Duodenal mucosa (tissue), 2 donors: ENCODE measurements at regions not wholly inside any gene's neighbourhood (a gene's known extent, or its start where the extent isn't known, plus 50 kb on each side); places are given as distances from the start of the nearest gene placed in this dataset.

ENCODE experiments used
- H3K27ac ChIP-seq: one replicate; pipeline ENCODE4 v1.7.0; 2013; ENCODE audit warnings: low read depth, low read length
- H3K27me3 ChIP-seq, 2 donors: one replicate each; pipeline ENCODE4 v1.7.0; 2013; ENCODE audit warnings: low read length in 2 of 2, control low read depth in 1 of 2; ENCODE audit not compliant: insufficient read depth in 2 of 2, control insufficient read depth in 1 of 2
- H3K36me3 ChIP-seq, 2 donors: one replicate each; pipeline ENCODE4 v1.7.0; 2013; ENCODE audit warnings: low read length in 2 of 2, control low read depth in 1 of 2; ENCODE audit not compliant: insufficient read depth in 2 of 2, control insufficient read depth in 1 of 2
- H3K4me1 ChIP-seq, 2 donors: one replicate each; pipeline ENCODE4 v1.7.0; 2013; ENCODE audit warnings: low read length in 2 of 2, control low read depth in 1 of 2; ENCODE audit not compliant: insufficient read depth in 2 of 2, control insufficient read depth in 1 of 2
- H3K4me3 ChIP-seq, 2 donors: one replicate each; pipeline ENCODE4 v1.7.0; 2013; ENCODE audit warnings: low read length in 2 of 2, low read depth in 1 of 2
- H3K9ac ChIP-seq, 2 donors: one replicate each; pipeline ENCODE4 v1.7.0; 2013; ENCODE audit warnings: low read length in 2 of 2, low read depth in 1 of 2
- H3K9me3 ChIP-seq, 2 donors: one replicate each; pipeline ENCODE4 v1.7.0; 2013; ENCODE audit warnings: low read length in 2 of 2, control low read depth in 1 of 2; ENCODE audit not compliant: control insufficient read depth in 1 of 2

DNA sequence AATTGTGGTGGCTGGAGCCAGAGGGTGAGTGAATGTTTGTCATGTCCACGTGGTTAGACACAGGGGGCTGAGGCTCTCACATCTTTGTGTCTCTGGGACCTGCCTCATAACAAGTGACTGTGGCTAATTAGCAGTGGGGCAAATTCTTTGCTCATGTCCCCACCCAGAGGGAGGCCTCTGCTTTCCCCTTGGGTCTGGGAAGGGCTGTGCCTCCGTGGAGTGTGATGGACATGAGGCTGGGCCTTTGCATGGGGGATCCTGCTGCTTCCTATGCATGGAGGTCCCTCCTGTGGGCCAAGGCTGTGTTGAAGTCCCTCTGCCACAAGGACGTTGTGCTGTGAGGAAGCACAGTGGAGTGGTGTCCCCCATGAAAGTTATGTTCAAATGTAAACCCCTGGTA, 327.4 kb upstream of the SHH start:
- Histone ChIP-seq H3K27me3 (peaks cover 0 to 8% of the 10 kb centered on the region in 2 donors), H3K4me1 (no peaks in the 10 kb centered on the region), H3K4me3 (no peak overlapping the region), H3K9ac (no peak overlapping the region), H3K27ac (no peak overlapping the region), H3K9me3 (no peaks in the 10 kb centered on the region), H3K36me3 (no peaks in the 10 kb centered on the region)

DNA sequence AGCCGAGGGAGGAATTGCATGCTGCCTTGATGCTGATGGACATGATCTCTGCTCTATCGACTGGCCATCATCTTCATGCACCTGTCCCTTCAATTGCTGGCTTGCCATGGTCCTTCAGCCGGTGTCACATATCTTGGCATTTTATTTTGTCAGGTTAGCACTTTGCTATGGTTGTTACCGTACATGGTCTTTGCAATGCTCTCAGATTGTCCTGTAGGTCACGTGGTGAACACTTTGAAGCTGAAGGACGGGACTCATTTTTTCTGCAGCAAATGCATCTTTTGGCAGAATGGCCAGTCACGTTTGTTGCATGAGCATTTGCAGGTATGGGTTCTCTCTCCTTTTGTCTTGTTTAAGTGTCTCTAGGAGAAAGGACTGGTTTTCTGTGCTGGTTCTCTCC, 326.8 kb upstream of the SHH start:
- no peaks in the 10 kb centered on the region for H3K4me1 ChIP-seq
- H3K27me3 ChIP-seq = peaks cover 0 to 8% of the 10 kb centered on the region in 2 donors
- no peak overlapping the region for H3K4me3 ChIP-seq
- H3K9ac ChIP-seq = no peak overlapping the region
- no peaks in the 10 kb centered on the region for H3K9me3 ChIP-seq
- no peak overlapping the region for H3K27ac ChIP-seq
- H3K36me3 ChIP-seq = no peaks in the 10 kb centered on the region

DNA sequence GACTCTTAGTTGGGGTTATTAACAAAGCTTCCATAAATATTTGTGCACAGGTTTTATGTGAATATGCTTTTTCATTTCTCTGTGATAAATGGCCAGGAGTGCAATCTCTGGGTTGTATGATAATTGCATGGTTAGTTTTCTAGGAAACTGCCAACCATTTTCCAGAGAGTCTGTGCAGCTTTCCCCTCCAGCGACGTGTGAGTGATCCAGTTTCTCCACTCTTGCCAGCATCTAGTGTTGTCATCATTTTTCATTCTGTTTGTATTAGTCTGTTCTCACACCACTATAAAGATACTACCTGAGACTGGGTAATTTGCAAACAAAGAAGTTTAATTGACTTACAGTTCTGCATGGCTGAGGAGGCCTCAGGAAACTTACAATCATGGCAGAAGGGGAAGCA, 319.6 kb upstream of the SHH start:
- Histone ChIP-seq H3K36me3 (no peaks in the 10 kb centered on the region), H3K4me1 (no peaks in the 10 kb centered on the region), H3K9me3 (no peaks in the 10 kb centered on the region), H3K27ac (no peak overlapping the region), H3K27me3 (no peaks in the 10 kb centered on the region), H3K4me3 (no peak overlapping the region), H3K9ac (no peak overlapping the region)

DNA sequence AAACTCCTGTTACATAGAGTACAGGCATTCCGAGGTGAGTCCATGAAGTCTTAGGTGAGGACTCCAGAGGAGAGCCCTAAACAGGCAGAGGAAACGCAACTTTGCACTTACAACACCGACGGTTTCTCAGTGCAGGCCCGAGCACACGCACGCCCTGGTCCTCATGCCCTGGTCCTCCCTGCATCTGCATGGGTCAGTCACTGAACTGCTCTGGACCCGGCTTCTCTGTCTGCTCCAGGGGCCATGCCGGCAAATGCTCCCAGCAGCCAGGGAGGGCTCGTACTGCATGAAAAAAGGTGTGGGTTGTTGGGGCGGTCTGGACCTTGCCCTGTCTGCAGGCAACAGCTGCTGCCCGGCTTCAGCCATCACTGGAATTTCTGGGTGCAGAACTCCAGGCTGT, 317.3 kb upstream of the SHH start:
- H3K27ac ChIP-seq = no peak overlapping the region
- H3K27me3 ChIP-seq = no peaks in the 10 kb centered on the region
- no peak overlapping the region for H3K4me3 ChIP-seq
- H3K9ac ChIP-seq = no peak overlapping the region
- no peaks in the 10 kb centered on the region for H3K36me3 ChIP-seq
- no peaks in the 10 kb centered on the region for H3K4me1 ChIP-seq
- no peaks in the 10 kb centered on the region for H3K9me3 ChIP-seq

DNA sequence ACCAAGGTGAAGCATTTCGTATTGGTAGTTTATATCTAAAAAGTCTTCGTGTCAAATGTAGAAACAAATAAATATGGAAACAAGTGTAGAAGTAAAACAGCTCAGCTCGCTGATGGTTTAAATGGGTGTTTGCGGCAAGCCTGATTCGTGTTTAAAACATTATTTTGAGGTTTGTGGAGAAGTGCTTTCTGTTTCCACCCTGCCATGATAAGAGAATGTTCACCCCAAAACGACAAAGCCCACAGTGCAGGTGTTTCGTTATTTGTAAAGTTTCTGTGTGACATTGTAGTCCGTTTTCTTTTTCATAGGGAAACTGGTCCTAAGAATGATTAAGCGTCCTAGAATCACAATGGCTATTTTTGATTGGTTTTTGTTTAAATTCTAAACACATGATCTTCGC, 316.2 kb upstream of the SHH start:
- Histone ChIP-seq H3K9me3 (no peaks in the 10 kb centered on the region), H3K27ac (no peak overlapping the region), H3K36me3 (no peaks in the 10 kb centered on the region), H3K4me3 (no peak overlapping the region), H3K9ac (no peak overlapping the region), H3K4me1 (no peaks in the 10 kb centered on the region), H3K27me3 (no peaks in the 10 kb centered on the region)

DNA sequence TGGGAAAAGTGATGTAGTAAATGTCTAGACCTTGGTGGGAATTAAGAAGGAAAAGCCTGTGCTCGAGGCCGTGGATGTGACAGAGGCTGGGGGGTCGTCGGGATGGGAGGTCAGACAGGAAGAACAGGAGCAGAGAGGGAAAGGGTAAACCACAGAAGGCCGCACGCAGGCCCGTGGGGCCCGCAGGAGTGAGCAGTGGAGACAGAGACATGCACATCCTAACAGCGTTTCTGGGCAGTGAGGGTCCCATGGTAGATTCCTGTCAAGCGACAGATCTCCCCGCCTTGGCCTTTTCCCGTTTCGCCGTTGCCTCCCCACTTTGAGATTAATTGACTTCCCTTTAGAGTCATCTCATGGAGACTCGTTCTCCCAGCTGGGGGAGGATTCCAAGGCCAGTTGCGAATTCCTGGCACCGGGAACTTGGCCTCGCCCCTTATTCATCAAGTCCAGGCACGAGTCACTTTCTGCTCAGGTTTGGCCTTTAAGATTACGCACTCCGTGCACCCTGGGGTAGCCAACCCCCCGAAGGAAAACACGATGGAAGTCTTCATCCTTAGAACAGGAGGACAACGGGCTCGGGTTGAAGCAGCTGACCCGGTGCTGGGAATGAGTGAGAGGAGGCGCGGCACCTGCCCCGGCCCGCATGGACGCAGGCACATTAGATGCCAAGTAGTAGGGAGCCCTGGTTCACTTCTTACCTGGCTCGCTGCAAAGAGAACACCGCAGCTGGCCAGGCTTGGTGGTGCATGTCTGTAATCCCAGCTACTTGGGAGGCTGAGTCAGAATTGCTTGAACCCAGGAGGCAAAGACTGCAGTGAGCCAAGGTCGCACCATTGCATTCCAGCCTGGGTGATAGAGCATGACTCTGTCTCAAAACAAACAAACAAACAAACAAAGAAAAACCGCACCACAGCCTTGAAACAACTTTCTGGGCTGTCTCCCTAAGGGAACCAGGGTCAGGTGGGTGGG, 315.2 kb upstream of the SHH start:
- no peak overlapping the region for H3K4me3 ChIP-seq
- no peaks in the 10 kb centered on the region for H3K36me3 ChIP-seq
- H3K4me1 ChIP-seq = no peaks in the 10 kb centered on the region
- no peaks in the 10 kb centered on the region for H3K27me3 ChIP-seq
- no peaks in the 10 kb centered on the region for H3K9me3 ChIP-seq
- H3K9ac ChIP-seq = no peak overlapping the region
- no peak overlapping the region for H3K27ac ChIP-seq

DNA sequence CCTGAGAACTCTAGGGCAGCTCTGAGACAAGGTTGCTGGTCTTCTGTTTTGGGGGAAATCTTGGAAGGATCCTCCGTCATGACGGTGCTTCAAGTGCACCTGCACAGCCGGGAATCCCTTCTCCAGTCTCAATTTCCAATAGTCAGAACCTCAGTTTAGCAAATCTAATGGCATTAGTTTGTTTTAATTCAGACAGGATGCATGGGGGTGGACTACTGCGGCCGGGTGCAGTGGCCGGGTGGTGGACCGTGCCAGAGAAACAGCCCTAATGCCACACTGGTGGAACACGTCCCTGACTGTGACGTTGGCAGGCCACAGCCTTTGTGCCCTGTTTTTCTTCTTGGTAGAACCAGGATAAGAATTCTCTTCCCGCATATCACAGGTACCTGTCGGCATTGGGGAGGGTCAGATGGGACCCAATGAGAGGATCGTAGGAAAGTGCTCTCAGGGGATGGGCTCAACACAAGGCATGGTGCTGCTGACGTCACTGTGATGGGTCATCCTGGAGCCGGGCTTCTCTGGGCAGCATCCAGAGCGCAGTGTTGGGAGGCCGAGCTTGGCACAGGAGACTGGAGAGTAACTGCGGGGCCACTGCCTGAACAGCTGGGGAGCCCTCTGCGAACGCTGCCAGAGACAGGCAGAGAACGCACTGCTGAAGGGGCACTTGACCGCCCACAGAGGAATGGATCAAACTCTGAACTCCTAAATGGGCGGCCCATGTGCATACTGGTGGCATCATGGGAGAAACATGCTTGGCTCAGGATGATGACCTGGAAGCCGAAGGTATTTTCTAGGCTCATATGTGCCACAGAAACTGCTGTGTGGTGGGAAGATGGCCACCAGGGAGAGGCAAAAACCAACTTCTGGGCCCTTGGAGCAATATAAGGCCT, 313.8 kb upstream of the SHH start:
- Histone ChIP-seq H3K27me3 (no peaks in the 10 kb centered on the region), H3K4me1 (no peaks in the 10 kb centered on the region), H3K4me3 (no peak overlapping the region), H3K9me3 (no peaks in the 10 kb centered on the region), H3K27ac (no peak overlapping the region), H3K36me3 (no peaks in the 10 kb centered on the region), H3K9ac (no peak overlapping the region)

DNA sequence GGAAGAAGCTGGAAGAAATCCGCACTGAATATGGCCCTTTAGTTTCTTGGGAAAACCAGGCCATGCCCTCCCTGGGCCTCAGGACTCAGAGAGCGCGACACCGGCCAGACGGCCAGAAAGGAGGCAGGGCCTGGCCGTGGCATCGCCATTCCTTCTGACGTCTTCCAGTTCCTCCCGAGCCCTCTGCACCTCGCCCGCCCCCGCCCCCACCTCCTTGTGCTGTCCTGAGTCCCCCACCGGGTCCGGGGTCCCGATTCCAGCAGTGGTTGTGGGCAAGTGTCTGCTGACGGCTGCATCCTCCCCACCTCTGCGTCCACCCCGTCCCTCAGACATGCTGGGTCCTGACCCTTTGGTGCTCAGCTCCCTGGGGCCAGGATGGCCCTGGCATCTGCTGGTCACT, 312.1 kb upstream of the SHH start:
- Histone ChIP-seq H3K27ac (no peak overlapping the region), H3K27me3 (no peaks in the 10 kb centered on the region), H3K9ac (no peak overlapping the region), H3K36me3 (no peaks in the 10 kb centered on the region), H3K4me1 (no peaks in the 10 kb centered on the region), H3K4me3 (no peak overlapping the region), H3K9me3 (no peaks in the 10 kb centered on the region)

DNA sequence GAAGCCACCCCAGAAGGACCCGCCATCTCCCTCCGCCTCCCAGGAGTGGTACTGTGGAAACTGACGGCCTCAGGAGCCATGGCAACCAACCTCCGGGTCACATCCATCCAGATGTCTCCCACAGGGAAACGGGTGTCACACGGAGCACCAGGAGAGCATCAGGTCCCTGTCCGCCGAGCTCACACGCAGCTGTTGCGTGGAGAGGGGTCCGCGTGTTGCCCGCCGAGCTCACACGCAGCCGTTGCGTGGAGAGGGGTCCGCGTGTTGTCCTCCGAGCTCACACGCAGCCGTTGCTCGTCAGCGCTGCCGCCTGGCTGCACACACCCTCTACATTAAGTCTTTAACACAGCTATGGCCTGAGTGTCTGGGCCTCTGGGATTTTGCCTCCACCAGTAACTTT, 311.1 kb upstream of the SHH start:
- no peak overlapping the region for H3K27ac ChIP-seq
- no peaks in the 10 kb centered on the region for H3K36me3 ChIP-seq
- H3K9me3 ChIP-seq = no peaks in the 10 kb centered on the region
- H3K4me1 ChIP-seq = no peaks in the 10 kb centered on the region
- H3K27me3 ChIP-seq = no peaks in the 10 kb centered on the region
- H3K4me3 ChIP-seq = no peak overlapping the region
- H3K9ac ChIP-seq = no peak overlapping the region

DNA sequence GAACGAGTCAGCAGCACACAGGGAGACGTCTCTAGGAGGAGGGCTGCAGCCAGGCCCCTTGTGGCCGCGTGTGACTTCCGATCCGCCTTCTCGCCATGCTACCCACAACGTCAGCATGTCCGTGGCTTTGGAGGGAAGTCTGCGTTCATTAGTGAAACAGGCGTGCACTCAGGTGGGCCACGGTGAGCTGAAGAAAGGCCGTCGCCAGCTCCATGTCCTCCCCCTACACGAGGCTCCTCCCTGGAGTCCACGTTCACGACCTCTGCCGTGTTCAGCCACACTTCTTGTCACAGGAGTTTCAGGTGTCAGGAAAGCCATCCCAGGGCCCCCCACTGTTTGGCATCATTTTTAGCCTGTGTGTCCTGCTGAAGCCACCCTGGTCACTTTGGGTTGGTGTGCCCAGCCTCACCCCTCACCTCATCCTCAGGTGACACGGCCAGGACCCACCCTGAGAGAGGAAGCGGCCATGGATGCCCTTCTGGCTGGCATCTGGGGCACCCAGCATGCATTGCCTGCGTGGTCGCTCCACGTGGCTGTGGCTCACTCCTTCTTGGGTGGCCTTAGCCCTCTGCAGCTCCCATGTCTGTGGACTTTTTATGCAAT, 310.6 kb upstream of the SHH start:
- Histone ChIP-seq H3K4me1 (no peaks in the 10 kb centered on the region), H3K9me3 (no peaks in the 10 kb centered on the region), H3K36me3 (no peaks in the 10 kb centered on the region), H3K9ac (no peak overlapping the region), H3K27me3 (no peaks in the 10 kb centered on the region), H3K27ac (no peak overlapping the region), H3K4me3 (no peak overlapping the region)
